Liver (tissue), 8 donors: ENCODE measurements at regions not wholly inside any gene's neighbourhood (a gene's known extent, or its start where the extent isn't known, plus 50 kb on each side); places are given as distances from the start of the nearest gene placed in this dataset.

Experiments
- DNase-seq: peaks from one replicate; pipeline ENCODE4 v3.0.0-alpha.2; 2017; ENCODE audit warnings: low spot score
- H3K27ac ChIP-seq, 2 donors: one replicate each; pipeline ENCODE4 v1.7.0; 2013; ENCODE audit warnings: inconsistent platforms in 2 of 2, low read length in 2 of 2, control low read depth in 1 of 2, low read depth in 1 of 2, mild to moderate bottlenecking in 1 of 2
- H3K27me3 ChIP-seq, 4 donors: one replicate each; pipeline versions ENCODE4 v1.6.1 to v1.7.0; 2013; ENCODE audit warnings: low read length in 3 of 4, inconsistent platforms in 1 of 4, mild to moderate bottlenecking in 1 of 4, moderate library complexity in 1 of 4; ENCODE audit not compliant: control insufficient read depth in 4 of 4, insufficient read depth in 4 of 4
- H3K36me3 ChIP-seq, 4 donors: one replicate each; pipeline versions ENCODE4 v1.6.1 to v1.7.0; 2013; ENCODE audit warnings: low read length in 3 of 4, mild to moderate bottlenecking in 3 of 4, low read depth in 1 of 4, moderate library complexity in 1 of 4; ENCODE audit not compliant: control insufficient read depth in 4 of 4, insufficient read depth in 3 of 4
- H3K4me1 ChIP-seq, 4 donors: one replicate each; pipeline versions ENCODE4 v1.6.1 to v1.7.0; 2013; ENCODE audit warnings: low read length in 3 of 4, mild to moderate bottlenecking in 3 of 4, moderate library complexity in 1 of 4; ENCODE audit not compliant: control insufficient read depth in 4 of 4, insufficient read depth in 4 of 4
- H3K4me3 ChIP-seq, 3 donors: one replicate each; pipeline versions ENCODE4 v1.6.1 to v1.7.0; 2013; ENCODE audit warnings: low read length in 3 of 3, control low read depth in 1 of 3, low read depth in 1 of 3, mild to moderate bottlenecking in 1 of 3
- H3K9ac ChIP-seq, 2 donors: one replicate each; pipeline ENCODE4 v1.7.0; 2013; ENCODE audit warnings: low read length in 2 of 2, mild to moderate bottlenecking in 2 of 2, moderate library complexity in 2 of 2, control low read depth in 1 of 2, low read depth in 1 of 2
- H3K9me3 ChIP-seq, 4 donors: one replicate each; pipeline versions ENCODE4 v1.6.1 to v1.7.0; 2013; ENCODE audit warnings: low read length in 3 of 4; ENCODE audit not compliant: control insufficient read depth in 4 of 4
- EGR1 ChIP-seq, 2 donors: IDR thresholded peaks; 2 replicates each; pipeline ENCODE4 v1.6.1; 2016 to 2018; ENCODE audit warnings: antibody characterized with exemption in 2 of 2, low read depth in 2 of 2
- FOXA1 ChIP-seq: IDR thresholded peaks from 2 replicates; pipeline ENCODE4 v1.6.1; 2016; ENCODE audit warnings: antibody characterized with exemption
- FOXA2 ChIP-seq: IDR thresholded peaks from 2 replicates; pipeline ENCODE4 v1.6.1; 2016; ENCODE audit warnings: antibody characterized with exemption
- GABPA ChIP-seq, 2 donors: IDR thresholded peaks in 1 of 2; conservative IDR thresholded peaks in 1 of 2; 2 replicates each; pipeline ENCODE4 v1.6.1; 2016; ENCODE audit warnings: antibody characterized with exemption in 2 of 2, mild to moderate bottlenecking in 1 of 2, moderate library complexity in 1 of 2
- HNF4G ChIP-seq: IDR thresholded peaks from 2 replicates; pipeline ENCODE4 v1.6.1; 2016; ENCODE audit warnings: antibody characterized with exemption
- JUND ChIP-seq, 2 donors: IDR thresholded peaks; 2 replicates each; pipeline ENCODE4 v1.6.1; 2016; ENCODE audit warnings: antibody characterized with exemption in 2 of 2
- RAD21 ChIP-seq, 2 donors: IDR thresholded peaks; 2 replicates each; pipeline ENCODE4 v1.6.1; 2016; ENCODE audit warnings: antibody characterized with exemption in 2 of 2, mild to moderate bottlenecking in 2 of 2
- RXRA ChIP-seq, 2 donors: IDR thresholded peaks; 2 replicates each; pipeline ENCODE4 v1.6.1; 2017 to 2018; ENCODE audit warnings: antibody characterized with exemption in 2 of 2, mild to moderate bottlenecking in 1 of 2
- SP1 ChIP-seq: IDR thresholded peaks from 2 replicates; pipeline ENCODE4 v1.6.1; 2018; ENCODE audit warnings: antibody characterized with exemption, mild to moderate bottlenecking
- TAF1 ChIP-seq: conservative IDR thresholded peaks from 2 replicates; pipeline ENCODE4 v1.6.1; 2016; ENCODE audit warnings: antibody characterized with exemption, mild to moderate bottlenecking
- YY1 ChIP-seq: IDR thresholded peaks from 2 replicates; pipeline ENCODE4 v1.6.1; 2016; ENCODE audit warnings: antibody characterized with exemption, mild to moderate bottlenecking
- WGBS: extraction: QIAGEN DNeasy Blood & Tissue Kit; methylation state at CpG from one replicate; pipeline ENCODE4 v1.1.7; 2013; 5-methylcytosine and 5-hydroxymethylcytosine counted together
- TF ChIP-seq, protein P1 (sequence below): IDR thresholded peaks from 2 replicates; pipeline ENCODE4 v1.6.1; 2016; ENCODE audit warnings: antibody characterized with exemption
- TF ChIP-seq, protein P2 (sequence below): IDR thresholded peaks from 2 replicates; pipeline ENCODE4 v1.6.1; 2016; ENCODE audit warnings: antibody characterized with exemption
- TF ChIP-seq, protein P3 (sequence below): fragments of 150-350 bp; IDR thresholded peaks from 2 replicates; pipeline ENCODE4 v1.5.1; 2017; ENCODE audit warnings: improper control_type of control experiment, low read depth, low read length; ENCODE audit not compliant: missing input control
- TF ChIP-seq, protein P4 (sequence below): IDR thresholded peaks from 2 replicates; pipeline ENCODE4 v1.6.1; 2016; ENCODE audit warnings: antibody characterized with exemption
- TF ChIP-seq, protein P5 (sequence below): IDR thresholded peaks from 2 replicates; pipeline ENCODE4 v1.6.1; 2016; ENCODE audit warnings: antibody characterized with exemption, mild to moderate bottlenecking
- donor health status: healthy.
- donor health status: healthy.
- donor health status: healthy.
- donor health status: healthy.
- donor health status: healthy.

DNA sequence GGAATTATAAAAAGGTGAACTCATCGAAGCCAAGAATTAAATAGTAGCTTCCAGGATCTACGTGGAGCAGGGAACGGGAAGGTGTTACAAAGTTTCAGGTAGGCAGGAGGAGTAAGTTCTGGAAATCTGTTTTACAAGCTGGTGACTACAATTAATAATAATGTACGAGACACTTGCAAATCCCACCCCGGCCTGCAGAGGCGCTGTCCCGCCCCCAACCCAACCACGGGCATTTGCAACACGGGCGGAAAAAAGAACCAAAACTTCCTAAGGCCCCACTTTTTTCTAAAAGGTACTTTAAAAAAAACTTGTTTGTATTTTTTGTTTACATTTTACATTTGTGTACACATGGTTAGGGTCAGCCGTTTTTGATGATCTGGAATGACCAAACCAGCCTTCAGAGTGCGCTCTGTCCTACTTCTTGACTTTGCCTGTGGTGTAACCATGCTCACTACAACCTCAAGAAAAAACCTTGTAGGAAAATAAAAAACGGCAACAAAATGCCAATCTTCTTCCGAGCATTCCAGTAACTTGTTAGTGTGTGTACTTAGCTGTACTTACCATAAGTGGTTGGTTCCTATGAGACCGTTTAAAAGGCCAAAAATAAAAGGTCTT lies 449.6 kb upstream of the B3GAT1 start:
- H3K27ac ChIP-seq = no peak overlapping the region
- WGBS = 83% methylated on average over 15 of the region's 15 CpGs
- no peaks in the 10 kb centered on the region for H3K36me3 ChIP-seq
- DNase-seq = no peak
- no peak overlapping the region for H3K9ac ChIP-seq
- H3K27me3 ChIP-seq = no peaks in the 10 kb centered on the region
- TF ChIP-seq RXRA (IDR thresholded peaks at IDR 0.05) (no peak), JUND (IDR thresholded peaks at IDR 0.05) (no peak)
- H3K9me3 ChIP-seq = no peaks in the 10 kb centered on the region
- H3K4me1 ChIP-seq = no peaks in the 10 kb centered on the region
- no peak overlapping the region for H3K4me3 ChIP-seq

DNA sequence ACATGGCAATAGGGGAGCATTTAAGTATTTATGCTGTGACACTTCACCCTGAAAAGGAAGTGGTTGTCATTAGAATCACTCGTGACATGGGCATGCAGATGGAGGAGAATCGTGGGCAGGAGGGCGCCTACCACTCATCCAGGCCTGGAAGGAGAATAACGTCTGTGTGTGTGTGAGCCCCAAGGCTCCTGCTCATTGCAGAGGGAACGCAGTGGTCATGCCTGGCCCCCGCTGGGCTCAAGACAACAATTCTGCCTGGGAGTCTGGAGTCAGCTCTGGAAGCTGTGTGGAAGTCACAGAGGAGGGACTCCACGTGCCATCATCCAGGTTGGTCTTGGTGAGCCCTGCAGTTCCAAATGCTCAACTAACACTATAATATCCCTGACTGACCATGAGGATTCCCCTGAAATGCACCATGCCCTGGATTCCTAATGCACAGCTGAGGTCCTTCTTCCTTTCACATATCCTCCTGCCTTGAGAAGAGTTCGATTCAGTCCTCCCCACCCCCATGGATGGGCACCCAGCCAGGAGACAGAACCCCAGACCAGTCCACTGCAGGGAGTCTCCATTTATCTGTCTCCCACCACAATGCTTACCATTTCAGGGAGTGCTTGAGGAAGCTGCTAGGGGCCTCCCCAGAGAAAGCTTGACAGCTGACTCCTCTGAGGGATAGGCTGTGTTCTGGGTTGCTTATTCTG lies 446.9 kb upstream of the B3GAT1 start:
- Histone ChIP-seq H3K9ac (no peak overlapping the region), H3K4me1 (no peaks in the 10 kb centered on the region), H3K27me3 (no peaks in the 10 kb centered on the region), H3K4me3 (no peak overlapping the region), H3K36me3 (no peaks in the 10 kb centered on the region), H3K9me3 (no peaks in the 10 kb centered on the region), H3K27ac (no peak overlapping the region)
- 81% methylated on average over 8 of the region's 8 CpGs for WGBS
- DNase-seq = no peak
- TF ChIP-seq FOXA1 = no peak
- TF ChIP-seq, protein P1, sequence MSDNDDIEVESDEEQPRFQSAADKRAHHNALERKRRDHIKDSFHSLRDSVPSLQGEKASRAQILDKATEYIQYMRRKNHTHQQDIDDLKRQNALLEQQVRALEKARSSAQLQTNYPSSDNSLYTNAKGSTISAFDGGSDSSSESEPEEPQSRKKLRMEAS = no peak
- TF ChIP-seq, protein P2, sequence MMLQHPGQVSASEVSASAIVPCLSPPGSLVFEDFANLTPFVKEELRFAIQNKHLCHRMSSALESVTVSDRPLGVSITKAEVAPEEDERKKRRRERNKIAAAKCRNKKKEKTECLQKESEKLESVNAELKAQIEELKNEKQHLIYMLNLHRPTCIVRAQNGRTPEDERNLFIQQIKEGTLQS = no peak
- no peak for TF ChIP-seq RXRA (IDR thresholded peaks at IDR 0.05)
- TF ChIP-seq FOXA2 = no peak
- TF ChIP-seq HNF4G = no peak
- TF ChIP-seq, protein P3, sequence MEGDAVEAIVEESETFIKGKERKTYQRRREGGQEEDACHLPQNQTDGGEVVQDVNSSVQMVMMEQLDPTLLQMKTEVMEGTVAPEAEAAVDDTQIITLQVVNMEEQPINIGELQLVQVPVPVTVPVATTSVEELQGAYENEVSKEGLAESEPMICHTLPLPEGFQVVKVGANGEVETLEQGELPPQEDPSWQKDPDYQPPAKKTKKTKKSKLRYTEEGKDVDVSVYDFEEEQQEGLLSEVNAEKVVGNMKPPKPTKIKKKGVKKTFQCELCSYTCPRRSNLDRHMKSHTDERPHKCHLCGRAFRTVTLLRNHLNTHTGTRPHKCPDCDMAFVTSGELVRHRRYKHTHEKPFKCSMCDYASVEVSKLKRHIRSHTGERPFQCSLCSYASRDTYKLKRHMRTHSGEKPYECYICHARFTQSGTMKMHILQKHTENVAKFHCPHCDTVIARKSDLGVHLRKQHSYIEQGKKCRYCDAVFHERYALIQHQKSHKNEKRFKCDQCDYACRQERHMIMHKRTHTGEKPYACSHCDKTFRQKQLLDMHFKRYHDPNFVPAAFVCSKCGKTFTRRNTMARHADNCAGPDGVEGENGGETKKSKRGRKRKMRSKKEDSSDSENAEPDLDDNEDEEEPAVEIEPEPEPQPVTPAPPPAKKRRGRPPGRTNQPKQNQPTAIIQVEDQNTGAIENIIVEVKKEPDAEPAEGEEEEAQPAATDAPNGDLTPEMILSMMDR = no peak
- TF ChIP-seq, protein P4, sequence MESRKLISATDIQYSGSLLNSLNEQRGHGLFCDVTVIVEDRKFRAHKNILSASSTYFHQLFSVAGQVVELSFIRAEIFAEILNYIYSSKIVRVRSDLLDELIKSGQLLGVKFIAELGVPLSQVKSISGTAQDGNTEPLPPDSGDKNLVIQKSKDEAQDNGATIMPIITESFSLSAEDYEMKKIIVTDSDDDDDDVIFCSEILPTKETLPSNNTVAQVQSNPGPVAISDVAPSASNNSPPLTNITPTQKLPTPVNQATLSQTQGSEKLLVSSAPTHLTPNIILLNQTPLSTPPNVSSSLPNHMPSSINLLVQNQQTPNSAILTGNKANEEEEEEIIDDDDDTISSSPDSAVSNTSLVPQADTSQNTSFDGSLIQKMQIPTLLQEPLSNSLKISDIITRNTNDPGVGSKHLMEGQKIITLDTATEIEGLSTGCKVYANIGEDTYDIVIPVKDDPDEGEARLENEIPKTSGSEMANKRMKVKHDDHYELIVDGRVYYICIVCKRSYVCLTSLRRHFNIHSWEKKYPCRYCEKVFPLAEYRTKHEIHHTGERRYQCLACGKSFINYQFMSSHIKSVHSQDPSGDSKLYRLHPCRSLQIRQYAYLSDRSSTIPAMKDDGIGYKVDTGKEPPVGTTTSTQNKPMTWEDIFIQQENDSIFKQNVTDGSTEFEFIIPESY = no peak
- no peak for TF ChIP-seq EGR1 (IDR thresholded peaks at IDR 0.05; ENCODE audit: low read depth in 2 of 2)
- TF ChIP-seq RAD21 (IDR thresholded peaks at IDR 0.05) = no peak
- no peak for TF ChIP-seq TAF1
- TF ChIP-seq, protein P5, sequence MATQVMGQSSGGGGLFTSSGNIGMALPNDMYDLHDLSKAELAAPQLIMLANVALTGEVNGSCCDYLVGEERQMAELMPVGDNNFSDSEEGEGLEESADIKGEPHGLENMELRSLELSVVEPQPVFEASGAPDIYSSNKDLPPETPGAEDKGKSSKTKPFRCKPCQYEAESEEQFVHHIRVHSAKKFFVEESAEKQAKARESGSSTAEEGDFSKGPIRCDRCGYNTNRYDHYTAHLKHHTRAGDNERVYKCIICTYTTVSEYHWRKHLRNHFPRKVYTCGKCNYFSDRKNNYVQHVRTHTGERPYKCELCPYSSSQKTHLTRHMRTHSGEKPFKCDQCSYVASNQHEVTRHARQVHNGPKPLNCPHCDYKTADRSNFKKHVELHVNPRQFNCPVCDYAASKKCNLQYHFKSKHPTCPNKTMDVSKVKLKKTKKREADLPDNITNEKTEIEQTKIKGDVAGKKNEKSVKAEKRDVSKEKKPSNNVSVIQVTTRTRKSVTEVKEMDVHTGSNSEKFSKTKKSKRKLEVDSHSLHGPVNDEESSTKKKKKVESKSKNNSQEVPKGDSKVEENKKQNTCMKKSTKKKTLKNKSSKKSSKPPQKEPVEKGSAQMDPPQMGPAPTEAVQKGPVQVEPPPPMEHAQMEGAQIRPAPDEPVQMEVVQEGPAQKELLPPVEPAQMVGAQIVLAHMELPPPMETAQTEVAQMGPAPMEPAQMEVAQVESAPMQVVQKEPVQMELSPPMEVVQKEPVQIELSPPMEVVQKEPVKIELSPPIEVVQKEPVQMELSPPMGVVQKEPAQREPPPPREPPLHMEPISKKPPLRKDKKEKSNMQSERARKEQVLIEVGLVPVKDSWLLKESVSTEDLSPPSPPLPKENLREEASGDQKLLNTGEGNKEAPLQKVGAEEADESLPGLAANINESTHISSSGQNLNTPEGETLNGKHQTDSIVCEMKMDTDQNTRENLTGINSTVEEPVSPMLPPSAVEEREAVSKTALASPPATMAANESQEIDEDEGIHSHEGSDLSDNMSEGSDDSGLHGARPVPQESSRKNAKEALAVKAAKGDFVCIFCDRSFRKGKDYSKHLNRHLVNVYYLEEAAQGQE = no peak
- TF ChIP-seq GABPA (IDR thresholded peaks at IDR 0.05 in 1 of 2, conservative IDR thresholded peaks at IDR 0.05 in 1 of 2) = no peak
- no peak for TF ChIP-seq JUND (IDR thresholded peaks at IDR 0.05)
- TF ChIP-seq SP1 = no peak
- no peak for TF ChIP-seq YY1
